ENCODE measurements at regions not wholly inside any gene's neighbourhood (a gene's known extent, or its start where the extent isn't known, plus 50 kb on each side); places are given as distances from the start of the nearest gene placed in this dataset.

DNA sequence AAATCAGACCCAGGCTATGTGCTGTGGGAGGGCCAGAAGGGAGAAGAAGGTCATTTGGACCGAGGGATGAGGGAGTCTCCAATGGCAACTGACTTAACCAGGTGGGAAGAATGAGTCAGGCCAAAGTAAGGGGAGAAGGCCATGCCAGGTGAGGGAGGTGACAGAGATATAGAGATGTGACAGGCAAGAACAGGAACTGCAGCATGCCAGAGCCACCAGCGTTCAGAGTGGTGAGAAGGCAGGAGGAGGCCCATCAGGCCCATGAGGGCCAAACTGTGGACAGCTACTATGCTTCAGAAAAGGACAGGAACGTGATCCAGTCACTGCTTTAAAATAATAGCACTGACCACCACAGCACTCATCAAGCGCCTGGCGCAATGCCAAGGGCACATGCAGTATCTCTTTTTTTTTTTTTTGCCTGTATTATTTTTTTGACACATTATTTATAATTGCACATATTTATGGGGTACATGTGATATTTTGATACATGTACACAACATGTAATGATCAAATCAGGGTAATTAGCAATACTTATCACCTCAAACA lies 154.3 kb upstream of the IGF1R start:
- Histone ChIP-seq H3K9me3 (no peaks in the 10 kb centered on the region; the same call in 1 of the 2 replicates), H3K4me1 (no peaks in the 10 kb centered on the region), H3K4me3 (ENCODE audit: low read depth, low read length) (no peak overlapping the region), H3K27me3 (replicated peaks; ENCODE audit: control insufficient read depth, insufficient read depth, low read length) (no peaks in the 10 kb centered on the region), H3K36me3 (ENCODE audit: control insufficient read depth, insufficient read depth, low read length) (no peaks in the 10 kb centered on the region)
- Mint-ChIP-seq H3K9me3 (ENCODE audit: unreplicated experiment) (peaks cover 33% of the 10 kb centered on the region), H3K27me3 (ENCODE audit: insufficient read depth, unreplicated experiment) (peaks cover 2% of the 10 kb centered on the region), H3K36me3 (ENCODE audit: insufficient read depth, unreplicated experiment) (no peaks in the 10 kb centered on the region), H3K4me1 (ENCODE audit: low read depth, unreplicated experiment) (no peaks in the 10 kb centered on the region), H3K27ac (ENCODE audit: unreplicated experiment) (no peak overlapping the region), H3K4me3 (ENCODE audit: unreplicated experiment) (no peak overlapping the region)
- TF ChIP-seq, protein P1, sequence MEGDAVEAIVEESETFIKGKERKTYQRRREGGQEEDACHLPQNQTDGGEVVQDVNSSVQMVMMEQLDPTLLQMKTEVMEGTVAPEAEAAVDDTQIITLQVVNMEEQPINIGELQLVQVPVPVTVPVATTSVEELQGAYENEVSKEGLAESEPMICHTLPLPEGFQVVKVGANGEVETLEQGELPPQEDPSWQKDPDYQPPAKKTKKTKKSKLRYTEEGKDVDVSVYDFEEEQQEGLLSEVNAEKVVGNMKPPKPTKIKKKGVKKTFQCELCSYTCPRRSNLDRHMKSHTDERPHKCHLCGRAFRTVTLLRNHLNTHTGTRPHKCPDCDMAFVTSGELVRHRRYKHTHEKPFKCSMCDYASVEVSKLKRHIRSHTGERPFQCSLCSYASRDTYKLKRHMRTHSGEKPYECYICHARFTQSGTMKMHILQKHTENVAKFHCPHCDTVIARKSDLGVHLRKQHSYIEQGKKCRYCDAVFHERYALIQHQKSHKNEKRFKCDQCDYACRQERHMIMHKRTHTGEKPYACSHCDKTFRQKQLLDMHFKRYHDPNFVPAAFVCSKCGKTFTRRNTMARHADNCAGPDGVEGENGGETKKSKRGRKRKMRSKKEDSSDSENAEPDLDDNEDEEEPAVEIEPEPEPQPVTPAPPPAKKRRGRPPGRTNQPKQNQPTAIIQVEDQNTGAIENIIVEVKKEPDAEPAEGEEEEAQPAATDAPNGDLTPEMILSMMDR (IDR thresholded peaks at IDR 0.05; ENCODE audit: insufficient read depth in 1 of 2, low read depth in 1 of 2, low read length in 1 of 2, severe bottlenecking in 1 of 2, unreplicated experiment in 1 of 2) = no peak
- DNase-seq = no peak
- POLR2A ChIA-PET = no interaction called here
- CTCF ChIA-PET = no interaction called here
- no TSS peak for BruUV-seq (replicated peaks)
- intact Hi-C loops (cut with micrococcal nuclease; ENCODE audit: unreplicated experiment) = no loop called here

DNA sequence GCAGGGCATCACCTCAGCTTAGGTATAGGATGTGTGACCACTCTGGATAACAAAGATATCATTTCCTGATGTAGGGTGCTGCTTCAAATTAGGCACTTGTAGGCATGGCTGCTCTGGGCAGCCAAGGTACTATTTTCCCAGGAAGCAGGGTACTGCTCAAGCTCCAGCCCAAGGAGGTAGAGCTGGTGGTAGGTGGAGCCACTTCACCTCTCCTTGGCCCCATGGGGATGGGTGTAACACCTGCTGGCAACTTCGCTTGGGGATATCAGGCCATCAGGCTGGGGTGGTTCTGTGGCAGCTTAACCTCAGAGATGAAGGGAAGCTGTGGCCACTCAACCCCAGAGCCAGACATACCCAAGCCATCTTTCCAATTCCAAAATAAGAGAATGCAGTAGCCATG lies 147.1 kb upstream of the IGF1R start:
- H3K36me3 ChIP-seq (ENCODE audit: control insufficient read depth, insufficient read depth, low read length) = no peaks in the 10 kb centered on the region
- H3K9me3 ChIP-seq = no peaks in the 10 kb centered on the region
- H3K27ac Mint-ChIP-seq (ENCODE audit: unreplicated experiment) = no peak overlapping the region
- no peaks in the 10 kb centered on the region for H3K4me1 ChIP-seq
- no peak for DNase-seq
- H3K36me3 Mint-ChIP-seq (ENCODE audit: insufficient read depth, unreplicated experiment) = no peaks in the 10 kb centered on the region
- no TSS peak for BruUV-seq (replicated peaks)
- H3K4me3 Mint-ChIP-seq (ENCODE audit: unreplicated experiment) = no peak overlapping the region
- peaks cover 27% of the 10 kb centered on the region for H3K27me3 Mint-ChIP-seq (ENCODE audit: insufficient read depth, unreplicated experiment)
- CTCF ChIA-PET = no interaction called here
- TF ChIP-seq, protein P1 (IDR thresholded peaks at IDR 0.05; ENCODE audit: insufficient read depth in 1 of 2, low read depth in 1 of 2, low read length in 1 of 2, severe bottlenecking in 1 of 2, unreplicated experiment in 1 of 2) = no peak
- POLR2A ChIA-PET = no interaction called here
- intact Hi-C loops (cut with micrococcal nuclease; ENCODE audit: unreplicated experiment) = no loop called here
- no peaks in the 10 kb centered on the region for H3K4me1 Mint-ChIP-seq (ENCODE audit: low read depth, unreplicated experiment)
- peaks cover 25% of the 10 kb centered on the region for H3K9me3 Mint-ChIP-seq (ENCODE audit: unreplicated experiment)
- H3K27me3 ChIP-seq (replicated peaks; ENCODE audit: control insufficient read depth, insufficient read depth, low read length) = no peaks in the 10 kb centered on the region
- H3K4me3 ChIP-seq (ENCODE audit: low read depth, low read length) = no peak overlapping the region

DNA sequence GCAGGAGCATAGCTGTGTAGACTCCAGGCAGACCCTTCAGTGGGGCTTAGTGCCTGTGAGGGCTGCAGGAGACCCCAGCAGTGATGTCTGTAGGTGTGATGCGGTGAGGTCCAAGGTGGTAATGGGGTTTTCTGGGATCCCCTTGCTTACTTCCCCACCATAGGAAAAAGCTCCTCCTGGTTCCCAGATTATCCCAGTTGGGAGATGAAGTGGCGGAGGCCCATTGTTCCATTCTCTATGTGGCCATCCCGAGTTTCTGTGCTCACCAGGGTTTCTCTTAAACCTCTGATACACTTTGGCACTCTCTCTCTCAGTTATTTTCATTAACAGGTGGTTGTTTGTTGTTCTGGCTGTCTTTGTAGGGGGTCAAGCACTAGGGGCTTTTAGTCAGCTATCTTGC lies 146.7 kb upstream of the IGF1R start:
- H3K9me3 Mint-ChIP-seq (ENCODE audit: unreplicated experiment) = peaks cover 25% of the 10 kb centered on the region
- CTCF ChIA-PET = no interaction called here
- intact Hi-C loops (cut with micrococcal nuclease; ENCODE audit: unreplicated experiment) = no loop called here
- POLR2A ChIA-PET = no interaction called here
- H3K4me1 ChIP-seq = no peaks in the 10 kb centered on the region
- no peaks in the 10 kb centered on the region for H3K36me3 ChIP-seq (ENCODE audit: control insufficient read depth, insufficient read depth, low read length)
- no peaks in the 10 kb centered on the region for H3K4me1 Mint-ChIP-seq (ENCODE audit: low read depth, unreplicated experiment)
- H3K9me3 ChIP-seq = no peaks in the 10 kb centered on the region
- no peak overlapping the region for H3K27ac Mint-ChIP-seq (ENCODE audit: unreplicated experiment)
- H3K4me3 ChIP-seq (ENCODE audit: low read depth, low read length) = no peak overlapping the region
- H3K27me3 ChIP-seq (replicated peaks; ENCODE audit: control insufficient read depth, insufficient read depth, low read length) = no peaks in the 10 kb centered on the region
- BruUV-seq (replicated peaks) = no TSS peak
- H3K4me3 Mint-ChIP-seq (ENCODE audit: unreplicated experiment) = no peak overlapping the region
- H3K27me3 Mint-ChIP-seq (ENCODE audit: insufficient read depth, unreplicated experiment) = peaks cover 31% of the 10 kb centered on the region
- no peak for DNase-seq
- no peaks in the 10 kb centered on the region for H3K36me3 Mint-ChIP-seq (ENCODE audit: insufficient read depth, unreplicated experiment)
- TF ChIP-seq, protein P1 (IDR thresholded peaks at IDR 0.05; ENCODE audit: insufficient read depth in 1 of 2, low read depth in 1 of 2, low read length in 1 of 2, severe bottlenecking in 1 of 2, unreplicated experiment in 1 of 2) = no peak

Data from Caco-2 (cell line).